ENCODE measurements at regions not wholly inside any gene's neighbourhood (a gene's known extent, or its start where the extent isn't known, plus 50 kb on each side); places are given as distances from the start of the nearest gene placed in this dataset.

DNA sequence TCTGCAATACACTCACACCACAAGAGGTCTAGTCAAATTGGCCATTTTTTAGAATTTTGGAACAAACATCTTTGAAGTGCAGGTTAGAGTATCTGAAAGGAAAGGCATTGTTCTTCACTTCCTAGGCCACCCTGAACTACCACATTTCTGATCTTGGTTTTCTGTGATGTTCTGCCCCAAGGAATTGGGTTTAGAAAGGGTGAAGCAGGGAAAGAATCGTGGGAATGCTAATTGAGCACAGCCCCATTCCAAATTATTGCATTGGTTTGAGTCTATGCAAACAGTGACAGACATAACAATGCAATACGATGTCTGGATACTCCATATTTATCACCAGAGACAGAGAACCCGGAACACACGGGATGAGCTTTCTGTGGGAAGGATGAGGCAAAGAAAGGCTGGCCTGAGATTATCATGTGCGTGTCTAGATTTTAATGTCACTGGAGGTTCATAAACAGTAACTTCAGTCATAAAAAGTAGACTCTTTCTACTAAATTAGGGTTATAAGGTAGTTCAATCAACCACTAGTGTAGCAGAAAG lies 195.3 kb upstream of the BLID start:
- DNase-seq, result no peak

- no peak for DNase-seq
These were observed 194.8 kb upstream of the BLID start for GRCh38 chr11:122310766-122311165.

- DNase-seq, result no peak
These were observed 193.4 kb upstream of the BLID start for GRCh38 chr11:122309262-122309925.

- no peak for DNase-seq
These were observed 192.2 kb upstream of the BLID start for GRCh38 chr11:122308226-122308625.

GRCh38 chr11:122307476-122308035 lies 191.5 kb upstream of the BLID start:
- DNase-seq, result no peak

DNA sequence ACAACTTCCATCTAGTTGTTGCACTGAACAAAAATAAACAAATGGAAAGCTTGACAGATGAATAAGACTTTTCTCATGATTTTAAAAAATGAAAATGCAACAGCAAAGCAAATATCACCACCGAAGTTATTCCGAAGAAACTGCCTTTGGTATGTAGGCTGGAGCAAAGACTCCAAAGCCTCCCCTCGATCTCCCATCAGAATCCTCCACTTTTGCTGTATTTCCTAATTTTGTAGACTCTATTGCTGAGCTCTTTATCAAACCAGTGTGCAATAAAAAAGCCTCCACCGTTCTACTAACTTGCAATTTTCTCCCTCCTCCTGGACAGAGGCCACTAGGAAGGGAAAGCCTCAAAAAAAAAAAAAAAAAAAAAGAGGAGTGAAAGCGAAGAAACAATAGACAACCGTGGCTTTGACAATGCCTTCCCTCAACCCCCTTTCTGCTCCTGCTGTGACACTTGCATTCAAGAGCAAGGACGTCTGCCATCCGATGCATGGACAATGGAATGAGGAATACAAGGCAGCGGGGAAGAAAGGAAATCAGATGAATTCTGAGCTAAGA lies 190.9 kb upstream of the BLID start:
- no peak for DNase-seq

- DNase-seq, result no peak
These were observed 189.7 kb upstream of the BLID start for GRCh38 chr11:122305426-122306320.

DNA sequence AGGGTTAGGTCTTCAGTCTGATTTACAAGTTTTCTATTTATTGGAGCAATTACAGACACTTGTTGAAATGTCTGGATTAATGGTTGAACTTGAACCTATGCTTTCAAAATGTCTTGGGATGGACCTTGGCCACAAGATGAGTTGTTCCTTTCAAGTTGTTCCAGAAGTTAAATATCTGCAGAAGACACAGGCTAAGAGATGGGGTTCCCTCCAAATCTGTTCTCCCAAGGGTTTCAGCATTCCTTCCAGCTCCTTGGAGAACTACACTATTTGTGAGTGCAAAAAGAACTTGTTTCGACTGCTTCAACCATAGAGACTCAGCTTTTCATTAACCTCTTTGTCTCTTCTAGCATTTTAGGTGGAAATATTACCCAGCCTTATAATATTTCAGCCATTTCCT lies 189.0 kb upstream of the BLID start:
- DNase-seq, result no peak

- no peak for DNase-seq
These were observed 188.3 kb upstream of the BLID start for GRCh38 chr11:122304306-122304705.

DNA sequence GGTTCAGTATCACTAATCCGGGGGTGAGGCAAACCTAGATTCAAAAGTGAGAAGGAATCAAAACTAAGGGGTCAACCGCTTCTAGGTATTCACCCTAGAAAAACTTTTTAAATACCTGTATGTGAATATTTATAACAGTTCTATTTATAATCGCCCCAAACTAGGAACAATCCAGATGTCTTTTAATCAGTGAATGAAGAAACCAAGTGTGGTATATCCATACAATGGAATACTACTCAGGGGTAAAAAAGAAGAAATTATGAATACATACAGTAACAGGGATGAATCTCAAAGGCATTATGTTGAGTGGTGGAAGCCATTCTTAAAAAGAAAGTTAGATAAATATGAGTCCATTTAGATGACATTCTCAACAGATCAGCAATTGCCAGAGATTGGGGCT lies 178.0 kb upstream of the BLID start:
- DNase-seq, result no peak

DNA sequence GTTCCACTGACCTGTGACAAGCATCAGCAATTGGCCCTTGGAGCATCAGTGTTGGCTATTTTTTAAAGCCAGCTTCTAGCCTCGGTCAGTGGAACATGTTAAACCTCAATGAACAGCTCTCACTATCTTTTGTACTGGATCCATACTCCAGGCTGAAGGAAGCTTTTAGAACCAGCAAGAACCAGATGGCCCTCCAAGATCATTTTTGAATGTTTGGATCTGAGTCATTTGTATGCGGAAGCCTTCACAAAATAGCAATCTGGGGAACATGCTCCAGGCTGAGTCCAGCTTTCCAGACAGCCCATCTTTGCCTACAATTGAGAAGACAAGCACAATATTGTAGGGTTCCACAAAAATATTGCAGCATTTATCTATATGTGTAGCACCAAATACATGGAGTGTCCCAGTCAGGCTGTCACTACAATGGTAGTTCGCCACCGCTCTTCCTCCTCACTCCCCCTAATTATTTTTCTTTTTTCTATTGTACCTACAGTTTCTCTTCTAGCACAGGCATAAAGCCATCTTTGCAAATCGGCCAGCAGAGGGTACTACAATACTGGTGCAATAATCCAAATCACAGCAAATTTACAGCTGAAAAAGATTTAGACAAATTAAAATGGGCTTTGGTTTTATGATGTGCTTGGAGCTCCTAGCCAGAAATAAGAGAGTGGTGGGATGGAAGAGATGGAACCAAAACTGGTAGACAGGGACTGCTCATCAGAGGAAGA lies 177.4 kb upstream of the BLID start:
- DNase-seq, result no peak

- DNase-seq, result no peak
These were observed 171.4 kb upstream of the BLID start for GRCh38 chr11:122287401-122287800.

GRCh38 chr11:122285070-122285988 lies 169.3 kb upstream of the BLID start:
- DNase-seq, result no peak

DNA sequence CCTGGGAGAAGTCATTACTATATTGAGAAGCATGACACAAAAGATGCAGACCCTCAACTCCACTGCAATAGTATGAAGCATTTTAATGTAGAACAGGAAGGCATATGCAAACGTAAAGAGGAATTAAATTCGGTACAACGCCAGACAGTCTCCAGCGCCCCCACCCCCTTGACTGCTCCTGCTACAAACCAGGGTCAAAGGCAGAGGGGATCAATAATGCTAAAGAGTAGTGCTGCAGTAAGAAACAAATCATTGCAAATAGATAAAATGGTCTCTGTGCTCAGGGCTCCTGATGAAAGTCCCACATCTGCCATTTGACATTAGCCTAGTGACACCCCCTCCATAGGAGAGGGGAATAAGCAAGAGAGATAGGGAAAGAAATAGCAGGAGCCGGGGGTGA lies 164.9 kb upstream of the BLID start:
- no peak for DNase-seq

DNA sequence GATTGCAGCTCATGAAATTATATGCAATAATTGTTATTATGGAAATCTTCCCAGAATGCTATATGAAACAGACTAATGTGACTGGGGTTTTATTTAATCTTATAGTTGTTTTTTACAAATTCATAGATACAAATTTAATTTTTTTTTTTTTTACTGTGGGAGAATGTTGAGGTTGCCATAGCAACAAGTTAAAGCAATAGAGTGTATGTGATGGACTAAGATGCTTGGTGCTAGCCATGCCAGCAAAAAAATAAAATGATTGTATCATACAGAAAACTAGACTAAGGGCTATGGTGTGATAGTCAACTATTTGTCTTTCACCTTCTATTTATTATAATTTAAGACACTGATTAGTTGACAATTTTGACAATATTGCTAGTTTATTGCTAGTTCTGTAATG lies 163.2 kb upstream of the BLID start:
- no peak for DNase-seq

- no peak for DNase-seq
These were observed 161.5 kb upstream of the BLID start for GRCh38 chr11:122277493-122277892.

GRCh38 chr11:122276221-122276620 lies 160.2 kb upstream of the BLID start:
- no peak for DNase-seq

DNA sequence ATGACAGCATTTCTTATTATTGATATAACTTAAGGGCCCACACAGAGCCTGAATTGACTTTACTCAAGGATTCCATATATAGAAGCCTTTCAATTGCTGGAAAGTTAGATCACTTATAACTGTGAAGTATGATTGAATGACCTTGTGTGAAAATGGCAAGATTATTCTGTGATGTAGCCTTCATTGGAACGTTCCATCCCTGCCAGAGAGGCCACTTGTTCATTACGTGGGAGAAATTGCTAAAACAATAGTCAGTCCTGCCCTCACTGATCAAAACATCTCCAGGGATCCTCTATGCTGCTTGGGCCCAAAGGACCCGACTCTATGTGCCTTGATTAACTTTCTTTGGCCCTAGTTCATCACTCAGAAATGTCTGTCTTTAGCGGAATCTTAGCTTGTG lies 159.5 kb upstream of the BLID start:
- no peak for DNase-seq

DNA sequence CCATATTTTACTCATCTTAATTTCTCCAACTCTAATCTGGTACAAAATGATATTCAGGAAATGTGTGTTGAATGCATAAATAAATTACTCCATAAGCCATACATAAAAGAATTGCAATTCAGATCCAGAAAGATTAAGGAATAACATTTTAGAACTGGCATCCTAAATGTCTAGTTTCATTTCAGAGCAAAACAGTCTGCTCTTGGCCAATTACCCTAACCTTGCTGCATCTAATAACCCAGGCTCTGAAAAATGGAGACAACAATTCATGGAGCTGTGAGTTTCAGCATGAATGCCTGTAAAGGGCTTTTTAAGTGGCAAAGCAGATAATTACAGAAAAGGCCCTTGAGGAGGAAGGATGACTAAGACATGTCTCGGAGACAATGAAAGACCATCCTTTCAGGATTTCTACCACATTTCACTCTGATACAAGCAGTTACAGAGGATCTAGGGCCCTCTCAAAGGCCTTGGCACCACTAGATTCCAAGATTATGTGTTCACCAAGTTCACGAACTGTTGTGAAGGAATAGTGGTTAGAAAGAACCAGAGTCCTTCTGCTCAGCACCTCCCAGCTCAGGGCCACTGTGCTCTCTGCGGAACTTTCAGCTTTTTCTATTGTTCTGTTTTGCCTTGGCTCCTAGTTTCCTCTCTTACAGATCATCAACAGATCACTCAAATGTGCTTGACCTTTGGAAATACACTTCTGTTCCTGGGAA lies 157.6 kb upstream of the BLID start:
- no peak for DNase-seq

DNA sequence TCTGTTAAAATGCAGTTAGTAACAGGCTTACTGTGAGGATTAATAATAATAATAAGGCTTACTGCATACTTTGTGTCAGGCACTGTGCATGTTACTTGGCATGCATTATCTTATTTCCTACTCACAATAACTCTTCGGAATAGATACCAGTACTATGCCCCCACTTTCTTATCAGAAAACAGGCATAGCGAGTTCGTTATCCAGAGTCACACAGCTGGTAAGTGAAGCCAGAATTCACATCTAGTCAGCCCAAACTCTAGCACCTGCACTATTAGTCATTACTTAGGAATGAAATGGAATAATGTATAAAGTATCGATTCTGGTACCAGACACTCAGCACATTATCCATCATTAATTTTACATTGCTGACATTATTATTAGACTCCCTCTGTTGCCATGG lies 155.7 kb upstream of the BLID start:
- no peak for DNase-seq

GRCh38 chr11:122271137-122271536 lies 155.1 kb upstream of the BLID start:
- DNase-seq, result no peak
